ENCODE measurements at regions not wholly inside any gene's neighbourhood (a gene's known extent, or its start where the extent isn't known, plus 50 kb on each side); places are given as distances from the start of the nearest gene placed in this dataset.

DNA sequence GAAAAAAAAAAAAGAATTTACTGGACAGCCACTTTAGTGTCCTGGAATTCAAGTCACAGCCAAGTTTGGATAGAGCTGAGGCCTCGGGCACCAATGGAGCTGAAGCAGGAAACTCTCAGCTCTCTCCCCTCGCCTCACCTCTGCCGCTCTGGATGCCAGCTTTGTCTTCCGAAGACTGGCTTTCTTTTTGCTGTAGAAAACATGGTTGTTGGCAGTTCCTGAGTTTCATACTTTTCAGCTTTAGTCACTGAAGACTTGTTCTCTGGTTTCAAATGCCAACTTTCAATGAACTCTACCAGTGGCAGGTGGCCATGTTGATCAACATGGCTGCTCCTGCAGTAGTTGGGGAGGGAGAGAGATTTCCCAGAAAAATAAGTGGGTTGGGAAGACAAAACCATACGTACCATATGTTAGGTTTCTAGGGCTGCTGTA lies 142.2 kb downstream of the SNX18 start:
- Histone ChIP-seq H2AFZ (ENCODE audit: low read depth, low read length, poor library complexity, severe bottlenecking) (no peak overlapping the region), H3K9me2 (ENCODE audit: insufficient read depth) (no peaks in the 10 kb centered on the region), H3K27ac (ENCODE audit: low read depth, low read length) (no peak overlapping the region), H4K20me1 (ENCODE audit: insufficient read depth) (no peaks in the 10 kb centered on the region), H3K36me3 (ENCODE audit: control insufficient read depth in 1 of 2, insufficient read depth in 2 of 2, low read length in 2 of 2) (no peaks in the 10 kb centered on the region), H3K4me1 (ENCODE audit: control insufficient read depth in 1 of 2, insufficient read depth in 2 of 2, low read length in 2 of 2) (no peaks in the 10 kb centered on the region), H3K79me2 (ENCODE audit: insufficient read depth, low read length) (no peaks in the 10 kb centered on the region), H3K9me3 (ENCODE audit: control insufficient read depth in 1 of 2, insufficient read depth in 1 of 2, low read depth in 1 of 2, low read length in 2 of 2) (no peaks in the 10 kb centered on the region), H3K9ac (ENCODE audit: low read length) (no peak overlapping the region), H3K4me3 (replicated peaks in 1 of 2; ENCODE audit: low read depth in 1 of 2, low read length in 2 of 2) (no peak overlapping the region), H3K4me2 (ENCODE audit: low read length) (no peak overlapping the region), H3K27me3 (ENCODE audit: insufficient read depth, low read length) (no peaks in the 10 kb centered on the region)
- intact Hi-C loops (cut with micrococcal nuclease): no loop called here
- ATAC-seq: no peak
- ChIA-PET POLR2A (no interaction called here), RAD21 (ENCODE audit: low non-redundant PET in 1 of 2, low total read pairs in 2 of 2, uncharacterized antibody in 2 of 2, unreplicated experiment in 2 of 2) (no interaction called here), CTCF (no interaction called here)
- DNase-seq (ENCODE audit: low read depth, low spot score): no peak
- no peak for TF ChIP-seq SIN3A (IDR thresholded peaks at IDR 0.05; ENCODE audit: low read depth)
- no peak for TF ChIP-seq CBX3 (IDR thresholded peaks at IDR 0.05; ENCODE audit: low read depth)
- no peak for TF ChIP-seq ELF1 (IDR thresholded peaks at IDR 0.05; ENCODE audit: borderline replicate concordance, low read depth)
- TF ChIP-seq YY1 (IDR thresholded peaks at IDR 0.05; ENCODE audit: extremely low read depth, insufficient replicate concordance, low read depth, low read length): no peak
- no peak for TF ChIP-seq EZH2 (IDR thresholded peaks at IDR 0.05)
- no peak for TF ChIP-seq CTCF (IDR thresholded peaks at IDR 0.05 in 2 of 3, conservative IDR thresholded peaks at IDR 0.05 in 1 of 3; ENCODE audit: borderline replicate concordance in 1 of 3, insufficient read depth in 1 of 3, low read depth in 2 of 3, low read length in 2 of 3)
- TF ChIP-seq ATF3 (IDR thresholded peaks at IDR 0.05): no peak
- TF ChIP-seq EZH2phosphoT487 (IDR thresholded peaks at IDR 0.05; ENCODE audit: borderline replicate concordance): no peak
- TF ChIP-seq POLR2A (IDR thresholded peaks at IDR 0.05; ENCODE audit: borderline replicate concordance, extremely low read depth, insufficient read depth, insufficient read length): no peak
- no peak for TF ChIP-seq EGR1 (IDR thresholded peaks at IDR 0.05; ENCODE audit: low read depth)
- TF ChIP-seq REST (IDR thresholded peaks at IDR 0.05; ENCODE audit: low read depth): no peak
- TF ChIP-seq, protein P1, sequence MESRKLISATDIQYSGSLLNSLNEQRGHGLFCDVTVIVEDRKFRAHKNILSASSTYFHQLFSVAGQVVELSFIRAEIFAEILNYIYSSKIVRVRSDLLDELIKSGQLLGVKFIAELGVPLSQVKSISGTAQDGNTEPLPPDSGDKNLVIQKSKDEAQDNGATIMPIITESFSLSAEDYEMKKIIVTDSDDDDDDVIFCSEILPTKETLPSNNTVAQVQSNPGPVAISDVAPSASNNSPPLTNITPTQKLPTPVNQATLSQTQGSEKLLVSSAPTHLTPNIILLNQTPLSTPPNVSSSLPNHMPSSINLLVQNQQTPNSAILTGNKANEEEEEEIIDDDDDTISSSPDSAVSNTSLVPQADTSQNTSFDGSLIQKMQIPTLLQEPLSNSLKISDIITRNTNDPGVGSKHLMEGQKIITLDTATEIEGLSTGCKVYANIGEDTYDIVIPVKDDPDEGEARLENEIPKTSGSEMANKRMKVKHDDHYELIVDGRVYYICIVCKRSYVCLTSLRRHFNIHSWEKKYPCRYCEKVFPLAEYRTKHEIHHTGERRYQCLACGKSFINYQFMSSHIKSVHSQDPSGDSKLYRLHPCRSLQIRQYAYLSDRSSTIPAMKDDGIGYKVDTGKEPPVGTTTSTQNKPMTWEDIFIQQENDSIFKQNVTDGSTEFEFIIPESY (IDR thresholded peaks at IDR 0.05; ENCODE audit: extremely low read depth, insufficient replicate concordance, low read length): no peak
- TF ChIP-seq SP1 (IDR thresholded peaks at IDR 0.05; ENCODE audit: low read depth): no peak
- BruUV-seq (replicated peaks): no TSS peak

Data from HCT116 (cell line).